Left forelimb (tissue), 1 donor: ENCODE measurements at regions not wholly inside any gene's neighbourhood (a gene's known extent, or its start where the extent isn't known, plus 50 kb on each side); places are given as distances from the start of the nearest gene placed in this dataset.
A peak's percentile ranks its signal among the peaks of the same experiment; 100 is the strongest.
"Not testable (repeated sequence)": the region's sequence is repeated elsewhere in the genome, so short reads cannot be mapped to it uniquely, and the experiment has no call there.

ENCODE experiments used
- DNase-seq: peaks from one replicate; pipeline ENCODE4 v3.0.0-alpha.2; 2018; ENCODE audit warnings: low spot score

DNA sequence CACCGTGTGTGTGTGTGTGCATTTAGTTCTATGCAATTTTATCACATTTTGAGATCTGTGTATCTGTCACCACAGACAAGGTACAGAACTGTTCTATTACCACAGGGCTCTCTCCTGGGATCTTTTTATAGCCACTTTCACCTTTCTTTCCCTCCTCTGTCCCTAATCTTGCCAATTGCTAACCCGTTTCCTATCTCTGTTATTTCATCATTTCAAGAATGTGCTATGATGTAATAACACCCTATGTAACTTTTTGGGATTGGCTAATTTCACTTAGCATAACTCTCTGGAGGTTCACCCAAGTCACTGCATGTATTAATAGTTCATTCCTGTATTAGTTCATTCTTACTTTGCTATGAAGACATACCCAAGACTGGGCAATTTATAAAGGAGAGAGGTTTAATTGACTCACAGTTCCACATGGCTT, 657.7 kb downstream of the QKI start:
- DNase-seq: no peak

DNA sequence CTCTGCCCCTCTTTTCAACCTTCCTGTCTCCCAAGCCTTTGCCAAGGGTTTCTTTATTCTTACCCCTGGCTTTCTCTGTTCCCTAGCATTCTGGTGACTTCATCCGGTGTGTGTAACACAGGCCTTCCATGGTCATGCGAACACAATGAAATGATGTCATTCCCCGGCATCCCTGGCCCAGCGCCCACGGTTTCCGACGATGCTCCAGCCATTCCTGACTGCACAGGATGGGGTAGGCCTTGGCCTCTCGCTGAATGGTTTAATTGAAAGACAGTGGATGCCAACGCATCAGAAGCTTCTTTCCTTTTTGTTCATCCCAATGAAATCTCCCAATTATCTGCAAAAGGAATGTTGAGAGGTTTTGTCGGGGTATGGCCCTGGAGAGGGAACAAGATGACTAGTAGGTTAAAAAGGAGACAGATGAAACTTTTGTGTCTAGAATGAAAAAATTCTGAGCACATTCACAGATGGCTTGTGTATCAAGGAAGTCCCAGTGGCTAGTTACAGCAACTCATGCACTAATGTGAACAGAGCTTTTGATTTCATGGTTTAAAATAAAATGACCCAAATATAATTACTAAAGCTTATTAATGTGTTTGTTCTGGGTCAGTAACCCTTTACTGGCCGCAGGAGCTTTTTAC, 655.0 kb downstream of the QKI start:
- DNase-seq: peak; percentile 78

DNA sequence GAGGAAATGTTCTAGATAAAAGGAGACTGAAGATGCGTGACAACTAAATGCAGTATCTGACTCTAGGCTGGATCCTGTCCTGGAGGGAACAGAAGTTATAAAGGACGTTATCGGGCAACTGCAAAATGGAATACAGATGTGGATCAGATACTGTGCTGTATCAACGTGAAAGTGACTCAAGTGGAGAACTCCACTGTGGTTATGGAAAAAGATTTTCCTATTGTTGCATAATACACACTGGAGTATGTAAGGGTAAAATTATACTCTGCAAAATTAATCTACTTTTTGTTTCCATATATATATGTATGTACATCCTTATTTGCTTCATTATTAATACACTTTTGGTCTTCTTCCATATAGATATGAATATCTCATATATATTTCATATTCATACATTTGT, 654.0 kb downstream of the QKI start:
- no peak for DNase-seq

DNA sequence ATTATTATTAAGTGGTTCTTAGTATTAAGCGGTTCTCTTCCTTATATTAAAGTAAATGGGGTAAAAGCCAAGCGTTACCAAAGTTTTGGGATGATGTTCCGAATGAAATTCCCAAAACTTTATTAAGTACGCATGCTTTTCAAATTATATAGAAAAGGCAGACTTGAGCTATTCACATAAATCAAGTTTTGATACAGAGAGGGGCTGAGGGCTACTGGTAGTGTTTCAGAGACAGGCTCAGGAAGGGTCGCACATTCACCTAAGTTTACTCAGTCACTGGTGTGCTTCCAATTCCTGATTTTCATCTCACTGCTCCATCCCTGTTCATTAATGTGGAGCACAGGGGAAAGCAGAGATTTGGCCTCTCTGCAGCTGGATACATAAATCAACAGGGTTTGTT, 652.2 kb downstream of the QKI start:
- no peak for DNase-seq

DNA sequence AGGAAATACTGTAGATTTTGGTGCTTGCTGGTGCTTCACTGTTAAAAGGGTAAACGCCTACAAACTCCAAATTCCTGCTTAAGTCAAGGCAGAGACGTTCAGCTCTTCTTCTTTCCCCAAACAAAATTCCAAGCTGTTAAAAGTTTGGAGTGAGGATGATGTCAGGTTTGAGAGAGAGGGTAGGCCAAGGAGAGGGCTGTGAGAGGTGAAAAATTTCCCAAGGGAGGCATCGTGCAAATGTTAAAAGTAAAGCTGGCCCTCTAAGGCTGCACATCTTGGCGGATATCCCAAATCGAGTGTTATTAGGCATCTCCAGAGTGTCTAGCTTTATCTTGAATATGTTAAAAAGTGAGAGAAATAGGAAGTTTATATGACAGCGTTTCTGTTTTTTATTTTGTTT, 651.8 kb downstream of the QKI start:
- DNase-seq: no peak

DNA sequence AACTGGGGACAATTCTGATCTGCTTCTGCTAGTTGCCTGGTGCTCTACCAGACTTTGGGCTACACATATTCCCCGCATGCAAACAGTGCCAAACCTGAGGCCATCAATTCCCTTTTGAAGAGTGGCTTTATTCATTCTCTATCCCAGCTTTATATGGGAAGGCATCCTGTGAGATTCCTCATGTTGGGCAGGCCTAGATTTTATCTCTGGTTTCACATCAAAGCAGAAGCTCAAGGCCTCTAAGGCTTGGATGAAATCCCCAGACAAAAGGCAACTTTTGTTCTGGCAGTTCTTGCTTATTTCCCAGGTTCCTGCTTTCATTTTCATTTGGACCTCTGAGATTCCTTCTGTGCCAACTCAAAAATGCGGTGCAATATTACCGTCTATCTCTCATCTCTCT, 648.8 kb downstream of the QKI start:
- no peak for DNase-seq

DNA sequence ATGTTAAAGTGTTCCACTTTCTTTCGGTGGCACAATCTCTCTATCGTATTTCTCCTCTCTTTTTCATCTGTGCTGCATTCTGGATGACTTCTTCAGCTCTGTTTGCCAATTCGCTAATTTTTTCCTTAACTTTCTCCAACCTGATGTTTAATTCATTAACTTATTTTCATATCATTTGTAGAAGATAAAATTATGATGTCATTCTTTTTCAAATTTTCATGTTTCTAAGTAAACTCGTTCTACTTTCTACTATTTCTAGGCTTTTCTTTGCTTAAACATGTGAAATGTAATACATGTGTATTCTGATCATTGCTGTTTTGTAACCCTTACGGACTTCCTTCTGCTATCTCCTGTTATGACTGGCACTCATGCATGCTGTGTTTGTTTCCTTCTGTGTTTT, 648.4 kb downstream of the QKI start:
- no peak for DNase-seq

DNA sequence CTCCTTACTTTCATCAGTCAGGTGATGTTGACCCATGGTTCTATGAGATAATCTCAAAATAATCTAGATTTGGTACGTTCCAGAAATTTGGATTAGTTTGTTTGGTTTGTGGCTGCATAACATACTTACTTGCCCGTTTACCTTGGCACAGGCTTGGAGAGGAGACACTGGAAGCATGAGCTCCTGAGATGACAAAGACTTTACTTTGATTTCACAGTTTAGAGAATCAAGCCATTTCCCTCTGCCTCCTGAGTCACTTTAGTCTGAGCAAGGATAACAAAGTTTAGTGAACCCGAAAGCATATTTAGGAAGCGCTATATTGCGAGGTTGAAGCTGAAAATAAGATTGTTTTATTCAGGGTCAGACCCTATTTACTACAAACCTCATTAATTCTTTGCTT, 643.4 kb downstream of the QKI start:
- DNase-seq: no peak

DNA sequence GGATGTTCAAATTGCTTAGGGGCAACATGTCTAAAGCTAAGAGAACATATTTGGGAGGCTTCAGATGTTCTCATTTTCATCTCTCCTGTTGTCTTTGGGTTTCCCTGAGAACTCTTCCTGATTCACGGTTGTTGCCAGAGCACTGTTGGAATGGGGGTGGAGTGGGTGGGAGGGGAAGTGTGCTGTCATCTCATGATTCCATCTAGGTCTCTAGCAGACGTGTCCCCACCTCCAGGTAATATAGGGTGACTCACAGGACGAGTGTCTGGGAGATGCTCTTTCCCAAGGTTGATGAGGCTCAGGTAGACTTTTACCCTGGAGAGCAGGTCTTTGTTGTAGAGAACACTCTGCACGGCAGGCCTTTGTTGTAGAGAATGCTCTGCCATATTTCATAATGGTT, 636.9 kb downstream of the QKI start:
- DNase-seq: no peak

DNA sequence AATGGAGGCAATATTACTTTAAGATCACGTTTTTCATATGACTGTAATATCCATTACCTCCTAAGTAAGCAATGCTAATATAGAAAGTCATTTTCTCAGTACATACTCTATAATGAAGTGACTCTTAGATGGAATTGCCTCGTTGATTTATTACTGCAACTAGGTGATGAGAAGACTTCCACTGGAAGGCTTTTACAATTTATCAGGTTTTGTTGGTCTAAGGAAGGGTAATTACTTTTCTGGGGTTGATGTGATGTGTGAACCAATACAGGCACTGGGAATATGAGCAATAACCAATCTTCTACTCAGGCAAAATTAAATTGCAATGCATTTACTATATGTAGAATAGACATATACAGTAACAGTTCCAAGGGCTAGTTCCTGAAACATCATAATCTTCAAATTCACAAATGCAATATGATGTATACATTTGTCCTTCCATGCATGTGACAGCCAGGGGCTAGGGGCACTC, 635.0 kb downstream of the QKI start:
- DNase-seq: no peak

DNA sequence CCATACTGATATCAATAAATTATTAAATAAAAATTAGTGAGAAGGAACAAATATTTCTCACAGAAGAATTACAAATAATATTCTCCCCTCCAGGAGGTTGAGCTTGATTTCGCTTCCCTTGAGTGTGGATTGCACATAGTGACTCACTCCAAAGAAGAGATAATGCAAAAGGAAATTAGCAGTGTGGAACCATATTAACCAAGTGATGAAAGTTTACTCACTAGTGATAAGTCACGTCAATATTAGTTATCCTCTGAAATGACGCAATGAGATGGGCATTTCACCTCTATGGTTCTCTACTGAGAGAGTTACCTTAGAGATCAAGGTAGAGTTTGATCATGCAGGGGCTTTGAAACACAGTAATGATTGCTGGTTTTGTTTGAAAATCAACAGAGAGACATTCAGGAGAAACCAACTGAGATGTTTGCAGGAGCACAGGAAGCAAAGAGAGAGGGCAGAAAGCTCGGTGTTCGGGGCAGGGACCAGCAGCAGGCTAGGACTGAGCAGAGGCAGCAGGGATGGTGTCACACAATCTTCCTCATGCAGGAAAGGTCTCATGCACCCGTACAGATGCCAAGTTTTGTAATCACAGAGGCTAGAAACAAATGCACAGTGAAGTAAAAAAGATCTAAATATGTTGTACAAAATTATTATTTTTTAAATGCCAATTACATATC, 634.5 kb downstream of the QKI start:
- no peak for DNase-seq

DNA sequence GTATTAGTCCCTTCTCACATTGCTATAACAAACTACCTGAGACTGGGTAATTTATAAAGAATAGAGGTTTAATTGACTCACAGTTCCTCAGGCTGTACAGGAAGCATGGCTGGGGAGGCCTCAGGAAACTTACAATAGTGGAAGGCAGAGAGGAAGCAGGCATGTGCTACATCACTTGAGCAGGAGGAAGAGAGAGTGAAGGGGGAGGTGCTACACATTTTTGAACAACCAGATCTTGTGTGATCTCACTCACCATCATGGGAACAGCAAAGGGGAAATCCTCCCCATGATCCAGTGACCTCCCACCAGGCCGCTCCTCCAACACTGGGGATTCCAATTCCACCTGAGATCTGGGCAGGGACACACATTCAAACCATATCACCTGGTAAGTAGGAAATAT, 630.6 kb downstream of the QKI start:
- no peak for DNase-seq

DNA sequence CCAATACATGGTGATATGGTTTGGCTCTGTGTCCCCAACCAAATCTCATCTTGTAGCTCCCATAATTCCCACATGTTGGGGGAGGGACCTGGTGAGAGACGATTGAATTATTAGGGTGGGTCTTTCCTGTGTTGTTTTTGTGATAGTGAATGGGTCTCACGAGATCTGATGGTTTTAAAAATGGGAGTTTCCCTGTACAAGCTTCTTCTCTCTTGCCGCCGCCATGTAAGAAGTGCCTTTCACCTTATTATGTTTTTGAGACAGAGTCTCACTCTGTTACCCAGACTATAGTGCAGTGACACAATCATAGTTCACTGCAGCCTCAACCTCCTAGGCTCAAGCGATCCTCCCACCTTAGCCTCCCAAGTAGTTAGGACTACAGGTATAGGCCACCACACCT, 629.1 kb downstream of the QKI start:
- not testable (repeated sequence) for DNase-seq

DNA sequence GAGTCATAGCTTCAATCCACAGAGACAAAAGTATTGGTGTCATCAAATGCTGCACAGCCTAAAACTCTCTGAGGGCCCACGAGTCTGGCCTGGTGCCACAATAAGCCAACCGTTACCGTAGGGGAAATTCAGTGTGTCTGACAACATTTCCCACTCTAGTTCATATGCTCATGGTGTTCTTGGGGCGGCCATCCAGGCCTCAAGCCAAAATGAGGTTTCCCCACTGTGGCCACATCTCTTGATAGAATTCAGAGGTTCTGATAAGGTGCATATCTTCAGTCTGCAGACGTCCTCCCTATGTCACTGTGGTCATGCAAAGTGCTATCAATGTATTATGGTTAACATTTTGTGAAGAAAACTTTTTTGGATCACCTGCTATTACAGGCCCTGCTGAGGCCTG, 627.7 kb downstream of the QKI start:
- no peak for DNase-seq

DNA sequence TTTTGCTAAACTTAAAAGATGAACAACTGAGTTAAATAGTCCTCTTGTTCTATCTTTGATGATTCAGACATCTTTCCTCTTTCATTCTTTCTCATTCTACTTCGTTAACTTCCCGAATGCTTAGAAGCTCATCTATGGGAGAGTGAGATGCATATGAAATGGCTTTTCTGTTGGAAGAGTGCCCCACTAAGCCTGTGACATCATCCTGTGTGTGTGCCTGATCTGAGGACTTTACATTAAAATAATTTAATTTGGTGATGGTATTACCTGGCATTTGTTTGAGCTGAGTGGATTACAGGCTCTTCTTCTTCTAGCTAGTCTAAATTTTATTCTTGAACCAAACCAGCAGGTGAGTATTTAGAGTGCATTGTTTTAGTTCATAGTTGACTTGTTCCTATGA, 626.5 kb downstream of the QKI start:
- no peak for DNase-seq

DNA sequence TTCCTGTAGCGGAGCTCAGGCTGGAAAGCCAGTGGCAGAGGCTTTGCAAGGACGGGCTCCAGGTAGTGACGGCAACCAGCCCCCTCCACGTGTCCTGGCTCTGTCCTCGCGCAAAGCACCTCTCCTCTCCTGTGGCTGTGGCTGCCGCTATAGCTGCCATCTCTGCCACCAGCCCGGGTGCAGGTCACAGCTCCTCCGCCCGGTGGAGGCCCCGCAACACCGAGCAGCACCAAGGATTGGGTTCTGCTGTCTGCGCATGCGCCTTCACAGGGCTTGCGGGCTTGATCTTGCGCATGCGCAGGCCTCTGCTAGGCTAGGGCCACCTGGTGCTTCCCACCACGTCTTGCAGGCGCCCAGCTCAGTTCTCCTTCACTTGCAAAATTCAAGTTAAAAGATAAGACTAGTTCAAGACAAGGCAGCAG, 625.4 kb downstream of the QKI start:
- no peak for DNase-seq

DNA sequence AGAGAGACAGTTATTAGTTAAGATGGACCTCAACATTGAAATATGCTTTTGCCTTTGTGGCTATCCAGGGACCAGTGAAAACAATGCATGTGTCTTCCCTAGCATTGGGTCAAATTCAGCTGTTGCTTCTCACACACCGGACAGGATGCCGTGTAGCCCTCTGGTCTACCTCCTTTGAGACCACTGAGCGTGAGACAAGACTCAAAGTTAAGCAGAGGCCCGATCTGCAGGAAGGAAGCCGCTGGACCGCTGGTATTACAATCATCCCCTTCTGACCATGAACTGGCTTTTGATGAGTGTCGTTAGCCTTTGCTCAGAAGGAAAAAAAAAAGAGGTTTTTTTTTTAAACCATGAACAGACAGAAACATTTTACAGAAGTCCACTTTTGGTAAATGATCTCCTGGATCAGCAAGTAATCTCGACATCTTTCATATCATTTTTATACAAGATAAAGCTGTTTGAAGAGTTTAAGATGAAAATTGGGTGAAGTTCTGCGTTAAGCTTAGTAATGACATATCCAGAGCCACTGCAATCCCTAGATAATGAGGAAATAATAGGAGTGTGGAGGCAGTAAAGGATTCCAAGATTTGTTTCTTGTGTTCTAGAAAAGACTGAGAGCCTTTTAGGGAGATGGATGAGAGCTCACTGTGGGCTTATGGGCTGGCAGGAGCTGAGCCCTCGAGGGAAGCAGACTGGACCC, 622.8 kb downstream of the QKI start:
- no peak for DNase-seq

DNA sequence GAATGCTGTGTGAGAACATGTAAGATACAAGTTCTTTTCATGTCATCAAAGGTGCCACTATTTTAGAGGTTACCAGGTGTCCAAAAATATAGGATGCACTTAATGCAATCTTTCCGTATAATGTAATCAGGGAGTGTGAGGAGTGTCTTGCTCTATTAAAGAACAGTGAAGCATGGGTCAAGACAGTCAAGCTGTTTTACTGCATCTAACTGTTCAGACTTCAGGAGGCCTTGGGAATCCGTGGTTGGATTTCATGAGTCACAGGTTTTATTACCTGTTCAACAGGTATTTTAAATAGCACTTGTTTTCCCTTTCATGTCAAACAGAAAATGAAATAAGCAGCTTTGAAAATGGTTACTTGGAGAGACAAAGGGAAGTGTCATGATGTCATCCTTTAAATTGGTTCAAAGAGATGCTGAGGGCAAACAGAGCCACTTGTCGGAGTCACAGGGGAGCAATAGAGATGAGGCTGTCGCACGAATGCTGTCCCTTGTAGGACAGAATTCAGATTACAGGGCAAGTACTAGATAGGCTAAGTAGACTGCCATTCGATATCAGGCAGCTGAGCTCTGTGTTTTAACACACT, 621.5 kb downstream of the QKI start:
- no peak for DNase-seq

DNA sequence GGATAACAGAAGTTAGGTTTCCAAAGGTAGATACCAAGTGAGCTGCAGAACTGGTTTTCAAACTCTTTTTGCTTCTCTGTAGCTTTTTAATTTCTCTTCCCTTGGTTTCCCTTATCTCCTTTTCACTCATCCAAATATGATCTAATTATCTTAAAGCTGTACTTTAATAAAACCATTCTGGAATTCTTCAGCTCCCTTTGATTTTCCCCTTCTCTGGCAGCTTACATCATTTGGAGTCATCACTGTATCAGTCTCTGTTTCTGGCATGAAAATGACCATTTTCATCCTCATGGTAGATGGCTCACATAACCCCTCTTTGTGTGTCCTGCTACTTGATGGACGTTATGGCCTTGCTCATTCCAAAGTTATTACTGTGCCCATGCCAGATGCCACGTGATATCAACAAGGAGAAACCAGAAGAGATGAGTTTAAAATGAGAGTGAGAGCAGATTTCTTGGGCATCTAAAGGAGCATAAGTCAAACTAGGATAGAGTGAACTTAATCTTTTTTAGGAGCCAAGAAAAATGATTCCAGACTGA, 620.2 kb downstream of the QKI start:
- DNase-seq: no peak

DNA sequence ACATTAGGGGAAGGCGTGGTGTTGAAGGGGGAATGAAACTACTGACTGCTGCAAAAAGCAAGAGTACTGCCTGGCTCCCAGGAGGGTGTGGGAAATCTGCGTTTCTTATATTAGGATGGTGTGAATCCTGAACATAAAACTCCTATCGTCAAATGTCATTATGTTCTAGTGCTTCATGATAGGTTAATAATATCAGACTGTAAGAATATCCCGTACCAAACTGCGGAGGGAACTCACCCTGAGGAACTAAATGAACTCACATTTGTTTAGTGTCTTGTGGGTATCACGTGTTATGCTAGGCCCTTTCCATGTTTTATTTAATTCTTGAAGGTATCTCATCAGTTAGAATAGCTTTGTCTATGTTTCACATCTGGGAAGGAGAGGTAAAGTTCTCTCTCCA, 610.7 kb downstream of the QKI start:
- no peak for DNase-seq

DNA sequence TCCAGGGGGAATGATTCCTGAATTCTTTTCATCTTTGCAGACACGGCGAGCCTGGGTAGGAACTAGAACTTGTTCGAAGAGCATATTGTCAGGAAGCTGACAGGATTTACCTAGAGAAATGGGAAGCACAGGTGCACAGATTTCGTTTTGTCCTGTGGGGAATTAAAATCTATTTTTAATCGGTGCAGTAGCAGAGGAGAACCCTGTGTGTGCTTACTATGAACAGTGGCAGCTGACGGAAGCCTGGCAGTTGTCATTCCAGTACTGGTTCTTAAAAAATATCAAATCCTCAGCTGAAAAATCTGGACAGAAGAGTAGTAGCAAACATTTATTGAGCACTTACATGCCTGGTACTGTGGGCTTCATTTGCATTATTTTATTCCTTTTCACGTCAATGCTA, 609.0 kb downstream of the QKI start:
- DNase-seq: no peak

DNA sequence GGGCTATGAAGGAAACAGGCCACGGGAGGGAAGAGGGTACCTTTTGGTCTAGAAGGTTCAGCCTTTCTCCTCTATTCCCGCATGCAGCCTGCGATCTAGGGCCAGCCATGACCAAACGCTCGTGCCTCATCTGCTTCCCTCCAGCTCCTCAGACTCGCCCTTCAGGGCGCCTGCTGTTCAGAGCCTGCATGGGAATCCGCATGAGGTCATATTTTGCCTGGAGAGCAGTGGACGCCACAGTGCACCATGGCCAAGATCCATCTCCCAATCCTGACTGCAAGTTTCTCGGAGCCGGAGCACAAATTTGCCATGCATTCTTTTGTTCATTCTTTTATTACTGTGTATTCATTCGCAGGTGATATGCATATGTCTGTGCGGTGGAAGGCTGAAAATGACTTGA, 608.1 kb downstream of the QKI start:
- no peak for DNase-seq
